Esophagus (tissue), 2 donors: ENCODE measurements at regions not wholly inside any gene's neighbourhood (a gene's known extent, or its start where the extent isn't known, plus 50 kb on each side); places are given as distances from the start of the nearest gene placed in this dataset.

Experiments used
- H3K27ac ChIP-seq, 2 donors: one replicate each; pipeline ENCODE4 v1.5.1; 2013; ENCODE audit warnings: low read depth in 2 of 2, mild to moderate bottlenecking in 2 of 2, inconsistent platforms in 1 of 2, low read length in 1 of 2, moderate library complexity in 1 of 2
- H3K27me3 ChIP-seq, 2 donors: one replicate each; pipeline ENCODE4 v1.6.1; 2013; ENCODE audit warnings: low read length in 2 of 2, control low read depth in 1 of 2, mild to moderate bottlenecking in 1 of 2; ENCODE audit not compliant: insufficient read depth in 2 of 2, control insufficient read depth in 1 of 2
- H3K36me3 ChIP-seq, 2 donors: one replicate each; pipeline ENCODE4 v1.6.1; 2013; ENCODE audit warnings: low read length in 1 of 2; ENCODE audit not compliant: control insufficient read depth in 2 of 2, insufficient read depth in 2 of 2
- H3K4me1 ChIP-seq, 2 donors: one replicate each; pipeline ENCODE4 v1.6.1; 2013; ENCODE audit warnings: low read length in 1 of 2; ENCODE audit not compliant: control insufficient read depth in 2 of 2, insufficient read depth in 2 of 2
- H3K4me3 ChIP-seq, 2 donors: one replicate each; pipeline ENCODE4 v1.5.1; 2013; ENCODE audit warnings: low read length in 2 of 2, mild to moderate bottlenecking in 2 of 2, low read depth in 1 of 2, moderate library complexity in 1 of 2
- H3K9me3 ChIP-seq, 2 donors: one replicate each; pipeline ENCODE4 v1.6.1; 2013; ENCODE audit warnings: mild to moderate bottlenecking in 2 of 2, low read depth in 1 of 2, low read length in 1 of 2, moderate library complexity in 1 of 2; ENCODE audit not compliant: control insufficient read depth in 2 of 2, insufficient read depth in 1 of 2
- WGBS, 2 donors: extraction: QIAGEN DNeasy Blood & Tissue Kit; methylation state at CpG; one replicate each; pipeline ENCODE4 v1.1.7; 2013; 5-methylcytosine and 5-hydroxymethylcytosine counted together
- donor health status: healthy with polysubstance abuse.
- donor health status: Bipolar disorder and iron deficiency.

GRCh38 chr14:97337267-97337666, 540.1 kb downstream of the VRK1 start:
- H3K9me3 ChIP-seq = peaks cover 0 to 9% of the 10 kb centered on the region in 2 donors
- H3K27me3 ChIP-seq = no peaks in the 10 kb centered on the region
- H3K4me3 ChIP-seq = no peak overlapping the region
- 69 to 88% methylated on average over 3 of the region's 3 CpGs for whole genome bisulfite sequencing, 2 donors
- H3K27ac ChIP-seq = no peak overlapping the region
- H3K4me1 ChIP-seq = no peaks in the 10 kb centered on the region
- no peaks in the 10 kb centered on the region for H3K36me3 ChIP-seq

- H3K27me3 ChIP-seq = no peaks in the 10 kb centered on the region
- H3K9me3 ChIP-seq = peaks cover 0 to 9% of the 10 kb centered on the region in 2 donors
- no peak overlapping the region for H3K4me3 ChIP-seq
- H3K36me3 ChIP-seq = no peaks in the 10 kb centered on the region
- 53 to 58% methylated on average over 2 of the region's 2 CpGs for WGBS, 2 donors
- no peaks in the 10 kb centered on the region for H3K4me1 ChIP-seq
- H3K27ac ChIP-seq = no peak overlapping the region
Observed at GRCh38 chr14:97337670-97338069, 540.5 kb downstream of the VRK1 start.

GRCh38 chr14:97344666-97345065, 547.5 kb downstream of the VRK1 start:
- no peaks in the 10 kb centered on the region for H3K4me1 ChIP-seq
- H3K9me3 ChIP-seq = peaks cover 0 to 3% of the 10 kb centered on the region in 2 donors
- peaks cover 0 to 2% of the 10 kb centered on the region in 2 donors for H3K27me3 ChIP-seq
- peaks cover 0 to 2% of the 10 kb centered on the region in 2 donors for H3K36me3 ChIP-seq
- H3K27ac ChIP-seq = no peak overlapping the region
- WGBS, 2 donors = 91 to 93% methylated on average over 4 of the region's 4 CpGs
- H3K4me3 ChIP-seq = no peak overlapping the region

GRCh38 chr14:97346675-97347074, 549.5 kb downstream of the VRK1 start:
- no peaks in the 10 kb centered on the region for H3K9me3 ChIP-seq
- no peak overlapping the region for H3K27ac ChIP-seq
- H3K4me3 ChIP-seq = no peak overlapping the region
- 76 to 90% methylated on average over 3 of the region's 3 CpGs for WGBS, 2 donors
- H3K36me3 ChIP-seq = peaks cover 0 to 2% of the 10 kb centered on the region in 2 donors
- H3K4me1 ChIP-seq = no peaks in the 10 kb centered on the region
- peaks cover 0 to 2% of the 10 kb centered on the region in 2 donors for H3K27me3 ChIP-seq

GRCh38 chr14:97349463-97349862, 552.3 kb downstream of the VRK1 start:
- Histone ChIP-seq H3K27me3 (peaks cover 0 to 2% of the 10 kb centered on the region in 2 donors), H3K4me3 (no peak overlapping the region), H3K4me1 (no peaks in the 10 kb centered on the region), H3K36me3 (peaks cover 0 to 2% of the 10 kb centered on the region in 2 donors), H3K27ac (no peak overlapping the region), H3K9me3 (no peaks in the 10 kb centered on the region)
- 51 to 54% methylated on average over 3 of the region's 3 CpGs for WGBS, 2 donors

GRCh38 chr14:97349946-97350345, 552.8 kb downstream of the VRK1 start:
- 82 to 89% methylated on average over 3 of the region's 3 CpGs for WGBS, 2 donors
- no peaks in the 10 kb centered on the region for H3K36me3 ChIP-seq
- H3K9me3 ChIP-seq = no peaks in the 10 kb centered on the region
- H3K27me3 ChIP-seq = peaks cover 0 to 2% of the 10 kb centered on the region in 2 donors
- H3K4me1 ChIP-seq = no peaks in the 10 kb centered on the region
- H3K4me3 ChIP-seq = no peak overlapping the region
- no peak overlapping the region for H3K27ac ChIP-seq

GRCh38 chr14:97350415-97350814, 553.2 kb downstream of the VRK1 start:
- H3K27me3 ChIP-seq = peaks cover 0 to 2% of the 10 kb centered on the region in 2 donors
- H3K9me3 ChIP-seq = no peaks in the 10 kb centered on the region
- H3K27ac ChIP-seq = no peak overlapping the region
- H3K4me3 ChIP-seq = no peak overlapping the region
- no peaks in the 10 kb centered on the region for H3K4me1 ChIP-seq
- WGBS, 2 donors = 80 to 96% methylated on average over 2 of the region's 2 CpGs
- no peaks in the 10 kb centered on the region for H3K36me3 ChIP-seq

- Histone ChIP-seq H3K9me3 (no peaks in the 10 kb centered on the region), H3K4me1 (no peaks in the 10 kb centered on the region), H3K4me3 (no peak overlapping the region), H3K36me3 (no peaks in the 10 kb centered on the region), H3K27me3 (peaks cover 0 to 2% of the 10 kb centered on the region in 2 donors), H3K27ac (no peak overlapping the region)
- 56 to 58% methylated on average over 7 of the region's 7 CpGs for WGBS, 2 donors
Observed at GRCh38 chr14:97350894-97351731, 553.9 kb downstream of the VRK1 start.

GRCh38 chr14:97353102-97353501, 555.9 kb downstream of the VRK1 start:
- Histone ChIP-seq H3K27ac (no peak overlapping the region), H3K27me3 (no peaks in the 10 kb centered on the region), H3K9me3 (no peaks in the 10 kb centered on the region), H3K4me1 (no peaks in the 10 kb centered on the region), H3K36me3 (no peaks in the 10 kb centered on the region), H3K4me3 (no peak overlapping the region)
- 86 to 88% methylated on average over 5 of the region's 5 CpGs for WGBS, 2 donors
